Activated CD8-positive, alpha-beta T cell treated with anti-CD3 and anti-CD28 coated beads, Interleukin-2, amount 10 ng/mL, durations not matched to agents 7 days and 5 days (primary cell): ENCODE measurements at regions not wholly inside any gene's neighbourhood (a gene's known extent, or its start where the extent isn't known, plus 50 kb on each side); places are given as distances from the start of the nearest gene placed in this dataset.

Experiments used
- ATAC-seq: fragments of 150-1000 bp; cut with Tn5 transposase; one replicate; pipeline ENCODE4 v1.10.0; 2021; ENCODE audit warnings: moderate library complexity
- CTCF ChIA-PET: fragments of 350-600 bp; sonication (Branson Sonifier 250); formaldehyde crosslinking; loops from one replicate; lab custom pipeline; 2021; ENCODE audit warnings: antibody characterized with exemption; lab: Charles Lee
- POLR2A ChIA-PET: fragments of 350-600 bp; sonication (Branson Sonifier 250); formaldehyde crosslinking; loops from one replicate; lab custom pipeline; 2021; ENCODE audit warnings: antibody characterized with exemption; lab: Charles Lee
- DNase-seq: peaks from one replicate; pipeline ENCODE4 v3.0.0-alpha.2; 2020
- H3K27ac Mint-ChIP-seq: one replicate; pipeline ENCODE4 v1.8.0; 2021; ENCODE audit warnings: mild to moderate bottlenecking, mixed read lengths
- H3K27me3 Mint-ChIP-seq: one replicate; pipeline ENCODE4 v1.8.0; 2021; ENCODE audit warnings: low read depth, mixed read lengths
- H3K36me3 Mint-ChIP-seq: one replicate; pipeline ENCODE4 v1.8.0; 2021; ENCODE audit warnings: low read depth, mixed read lengths
- H3K4me1 Mint-ChIP-seq: one replicate; pipeline ENCODE4 v1.8.0; 2021; ENCODE audit warnings: low read depth, mixed read lengths
- H3K4me3 Mint-ChIP-seq: one replicate; pipeline ENCODE4 v1.8.0; 2021; ENCODE audit warnings: mild to moderate bottlenecking, mixed read lengths
- H3K9me3 Mint-ChIP-seq: one replicate; pipeline ENCODE4 v1.8.0; 2022; ENCODE audit warnings: mixed read lengths; ENCODE audit not compliant: insufficient read depth

DNA sequence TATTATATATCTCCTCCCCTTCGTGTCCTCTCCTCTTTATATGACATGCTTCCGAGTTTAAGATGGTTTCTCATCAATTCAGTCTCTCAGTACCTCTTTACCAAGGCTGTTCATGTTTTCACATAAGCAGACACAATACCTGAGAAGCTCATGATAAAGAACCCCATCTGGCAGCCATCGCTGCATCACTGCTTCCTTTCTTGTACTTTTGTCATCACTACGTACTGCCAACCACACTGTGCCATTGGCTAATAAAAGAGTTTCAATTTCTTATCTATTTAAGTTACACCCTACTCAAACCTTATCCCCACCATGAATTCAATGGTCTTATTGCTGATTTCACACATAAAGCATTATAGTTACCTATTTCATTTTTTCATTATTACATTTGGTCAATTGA, 484.7 kb upstream of the CNTN4 start:
- H3K4me1 Mint-ChIP-seq = no peaks in the 10 kb centered on the region
- ATAC-seq (no peak), DNase-seq (no peak)

DNA sequence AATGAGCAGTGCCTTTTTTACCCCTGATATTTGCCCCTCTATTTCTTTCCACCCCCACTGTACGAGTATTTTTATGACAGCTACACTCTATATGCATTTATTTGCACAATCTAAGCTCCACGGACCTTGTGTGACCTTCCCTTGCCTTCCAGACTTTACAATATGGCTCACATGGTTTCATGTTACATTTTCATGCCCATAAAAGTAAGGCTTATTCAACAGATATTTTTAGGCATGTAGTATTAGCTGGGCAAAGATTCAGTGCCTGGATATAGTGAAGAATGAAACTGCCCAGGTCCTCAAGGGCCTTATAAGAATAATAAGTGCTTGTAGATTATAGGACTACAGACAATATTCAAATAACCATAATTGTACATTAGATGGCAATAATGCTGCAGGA, 481.9 kb upstream of the CNTN4 start:
- no peak overlapping the region for H3K4me3 Mint-ChIP-seq
- POLR2A ChIA-PET = no interaction called here

More for the DNA sequence above, 484.7 kb upstream of the CNTN4 start:
- H3K27ac Mint-ChIP-seq = no peak overlapping the region
- POLR2A ChIA-PET = interaction anchor here (0.6 kb wide), 1 partner anchor 8 kb away, joined by 3 read pairs; no protein-coding TSS in a partner anchor
- H3K36me3 Mint-ChIP-seq = no peaks in the 10 kb centered on the region
- H3K4me3 Mint-ChIP-seq = no peak overlapping the region
- H3K9me3 Mint-ChIP-seq = peaks cover 5% of the 10 kb centered on the region
- CTCF ChIA-PET = no interaction called here
- H3K27me3 Mint-ChIP-seq = no peaks in the 10 kb centered on the region

DNA sequence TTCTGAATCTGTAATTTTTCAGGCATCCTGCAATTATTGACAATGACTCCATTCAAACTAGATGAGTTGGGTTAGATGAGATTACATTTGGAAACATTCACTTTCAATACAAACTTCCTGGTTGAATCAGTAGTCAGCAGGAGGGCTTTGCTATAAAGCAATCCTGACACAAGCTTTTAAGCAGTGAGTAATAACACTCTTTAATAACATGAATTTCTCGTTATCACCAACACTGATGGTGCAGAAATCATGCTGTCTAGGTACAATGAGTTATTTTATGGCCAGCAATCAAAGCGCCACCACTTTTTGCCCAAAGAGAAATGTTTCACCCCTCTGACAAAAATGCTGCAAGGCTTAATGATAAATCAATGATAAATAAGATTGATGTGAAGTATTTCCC, 474.8 kb upstream of the CNTN4 start:
- H3K9me3 Mint-ChIP-seq = no peaks in the 10 kb centered on the region
- no peaks in the 10 kb centered on the region for H3K27me3 Mint-ChIP-seq
- no peak for ATAC-seq
- DNase-seq = no peak
- H3K27ac Mint-ChIP-seq = no peak overlapping the region
- CTCF ChIA-PET = no interaction called here
- no peak overlapping the region for H3K4me3 Mint-ChIP-seq
- no peaks in the 10 kb centered on the region for H3K36me3 Mint-ChIP-seq
- no peaks in the 10 kb centered on the region for H3K4me1 Mint-ChIP-seq
- POLR2A ChIA-PET = no interaction called here

More for the DNA sequence above, 481.9 kb upstream of the CNTN4 start:
- DNase-seq = no peak
- Mint-ChIP-seq H3K4me1 (no peaks in the 10 kb centered on the region), H3K36me3 (no peaks in the 10 kb centered on the region), H3K27me3 (no peaks in the 10 kb centered on the region), H3K9me3 (peaks cover 5% of the 10 kb centered on the region), H3K27ac (no peak overlapping the region)
- no peak for ATAC-seq
- CTCF ChIA-PET = no interaction called here

- H3K9me3 Mint-ChIP-seq = peaks cover 13% of the 10 kb centered on the region
- H3K4me1 Mint-ChIP-seq = no peaks in the 10 kb centered on the region
- no peaks in the 10 kb centered on the region for H3K36me3 Mint-ChIP-seq
- no peak overlapping the region for H3K27ac Mint-ChIP-seq
- no peak for ATAC-seq
- ChIA-PET POLR2A (no interaction called here), CTCF (no interaction called here)
- no peak overlapping the region for H3K4me3 Mint-ChIP-seq
- H3K27me3 Mint-ChIP-seq = no peaks in the 10 kb centered on the region
- no peak for DNase-seq
Measured at GRCh38 chr3:1632128-1632527, 466.5 kb upstream of the CNTN4 start.

- POLR2A ChIA-PET = no interaction called here
- Mint-ChIP-seq H3K27me3 (no peaks in the 10 kb centered on the region), H3K9me3 (peaks cover 12% of the 10 kb centered on the region), H3K36me3 (no peaks in the 10 kb centered on the region), H3K27ac (no peak overlapping the region), H3K4me3 (no peak overlapping the region), H3K4me1 (no peaks in the 10 kb centered on the region)
- CTCF ChIA-PET = no interaction called here
- ATAC-seq = no peak
- DNase-seq = no peak
Measured at GRCh38 chr3:1661839-1662238, 436.8 kb upstream of the CNTN4 start.

- Mint-ChIP-seq H3K27ac (no peak overlapping the region), H3K9me3 (peaks cover 14% of the 10 kb centered on the region), H3K36me3 (no peaks in the 10 kb centered on the region), H3K4me1 (no peaks in the 10 kb centered on the region), H3K27me3 (no peaks in the 10 kb centered on the region), H3K4me3 (no peak overlapping the region)
- no peak for ATAC-seq
- CTCF ChIA-PET = no interaction called here
- POLR2A ChIA-PET = no interaction called here
- no peak for DNase-seq
Measured at GRCh38 chr3:1664266-1664665, 434.4 kb upstream of the CNTN4 start.

GRCh38 chr3:1666865-1667264, 431.8 kb upstream of the CNTN4 start:
- Mint-ChIP-seq H3K27ac (no peak overlapping the region), H3K27me3 (no peaks in the 10 kb centered on the region), H3K9me3 (peaks cover 20% of the 10 kb centered on the region), H3K4me1 (no peaks in the 10 kb centered on the region), H3K36me3 (no peaks in the 10 kb centered on the region), H3K4me3 (no peak overlapping the region)
- ChIA-PET CTCF (no interaction called here), POLR2A (no interaction called here)
- no peak for ATAC-seq
- no peak for DNase-seq

- H3K9me3 Mint-ChIP-seq = peaks cover 18% of the 10 kb centered on the region
- POLR2A ChIA-PET = no interaction called here
- H3K27ac Mint-ChIP-seq = no peak overlapping the region
- CTCF ChIA-PET = no interaction called here
- no peak overlapping the region for H3K4me3 Mint-ChIP-seq
- DNase-seq (no peak), ATAC-seq (no peak)
- H3K4me1 Mint-ChIP-seq = no peaks in the 10 kb centered on the region
- H3K27me3 Mint-ChIP-seq = no peaks in the 10 kb centered on the region
- H3K36me3 Mint-ChIP-seq = no peaks in the 10 kb centered on the region
Measured at GRCh38 chr3:1677576-1678156, 421.0 kb upstream of the CNTN4 start.

DNA sequence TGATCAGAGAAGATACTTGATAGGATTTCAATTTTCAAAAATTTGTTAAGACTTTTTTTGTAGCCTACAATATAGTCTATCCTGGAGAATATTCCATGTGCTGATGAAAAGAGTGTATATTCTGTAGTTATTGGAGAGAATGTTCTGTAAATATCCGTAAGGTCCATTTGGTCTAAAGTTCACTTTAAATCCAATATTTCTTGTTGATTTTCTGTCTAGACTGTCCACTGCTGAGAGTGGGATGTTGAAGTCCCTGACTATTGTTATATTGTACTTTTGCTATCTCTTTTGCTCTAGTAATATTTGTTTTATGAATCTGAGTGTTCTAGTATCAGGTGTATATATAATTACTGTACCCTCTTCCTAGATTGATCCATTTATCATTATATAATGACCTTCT, 406.2 kb upstream of the CNTN4 start:
- no peaks in the 10 kb centered on the region for H3K4me1 Mint-ChIP-seq
- ATAC-seq (no peak), DNase-seq (no peak)
- H3K36me3 Mint-ChIP-seq = no peaks in the 10 kb centered on the region
- no peak overlapping the region for H3K27ac Mint-ChIP-seq
- ChIA-PET POLR2A (no interaction called here), CTCF (no interaction called here)
- H3K9me3 Mint-ChIP-seq = peaks cover 10% of the 10 kb centered on the region
- H3K27me3 Mint-ChIP-seq = no peaks in the 10 kb centered on the region
- H3K4me3 Mint-ChIP-seq = no peak overlapping the region

DNA sequence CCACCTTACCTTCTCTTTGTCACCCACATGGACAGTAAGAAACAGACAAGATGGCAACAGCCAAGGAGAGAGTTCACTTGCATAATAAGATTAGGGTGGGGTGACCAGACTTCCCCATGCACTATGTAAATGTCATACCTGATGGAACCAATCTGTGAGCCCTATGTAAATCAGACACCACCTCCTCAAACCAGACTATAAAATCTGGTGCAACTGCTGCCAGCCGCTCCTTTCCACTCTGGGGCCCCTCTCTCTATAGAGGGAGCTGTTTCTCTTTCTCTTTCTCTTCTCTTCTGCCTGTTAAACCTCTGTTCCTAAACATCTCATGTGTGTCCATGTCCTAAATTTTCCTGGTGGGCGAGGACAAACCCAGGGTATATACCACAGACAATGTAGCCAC, 405.5 kb upstream of the CNTN4 start:
- Mint-ChIP-seq H3K27me3 (no peaks in the 10 kb centered on the region), H3K9me3 (peaks cover 10% of the 10 kb centered on the region), H3K27ac (no peak overlapping the region), H3K4me3 (no peak overlapping the region), H3K36me3 (no peaks in the 10 kb centered on the region), H3K4me1 (no peaks in the 10 kb centered on the region)
- POLR2A ChIA-PET = no interaction called here
- ATAC-seq (no peak), DNase-seq (no peak)
- CTCF ChIA-PET = no interaction called here

DNA sequence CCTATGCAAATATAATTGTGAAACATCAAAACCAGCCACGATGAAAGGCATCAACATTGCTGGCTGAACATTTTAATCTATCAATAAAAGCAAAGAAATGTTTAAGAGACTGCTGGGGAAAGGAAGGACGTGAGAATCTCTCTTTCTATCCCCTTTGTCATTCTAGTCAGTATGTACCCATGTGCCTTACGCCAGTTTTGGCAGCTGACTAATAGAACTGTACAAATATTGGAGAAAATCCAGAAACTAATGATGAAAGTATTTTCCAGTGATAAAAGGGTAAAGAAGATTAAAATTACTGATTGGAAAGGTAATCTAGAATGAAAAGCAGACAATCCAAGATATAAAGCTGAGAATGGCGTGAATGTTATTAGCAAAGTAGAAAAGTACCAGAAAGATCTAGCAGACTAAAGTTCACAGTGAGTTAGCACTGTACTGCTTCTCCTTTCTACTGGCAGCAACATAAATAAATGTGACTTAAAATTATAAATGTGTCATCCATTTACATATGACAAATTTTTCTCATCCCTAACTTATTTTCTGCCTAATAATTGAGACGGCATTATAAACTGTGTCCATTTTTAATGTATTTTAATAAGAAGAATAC, 401.9 kb upstream of the CNTN4 start:
- no peak for DNase-seq
- Mint-ChIP-seq H3K4me1 (no peaks in the 10 kb centered on the region), H3K4me3 (no peak overlapping the region), H3K27me3 (no peaks in the 10 kb centered on the region), H3K27ac (no peak overlapping the region), H3K36me3 (no peaks in the 10 kb centered on the region), H3K9me3 (peaks cover 10% of the 10 kb centered on the region)
- ChIA-PET POLR2A (no interaction called here), CTCF (no interaction called here)
- no peak for ATAC-seq

DNA sequence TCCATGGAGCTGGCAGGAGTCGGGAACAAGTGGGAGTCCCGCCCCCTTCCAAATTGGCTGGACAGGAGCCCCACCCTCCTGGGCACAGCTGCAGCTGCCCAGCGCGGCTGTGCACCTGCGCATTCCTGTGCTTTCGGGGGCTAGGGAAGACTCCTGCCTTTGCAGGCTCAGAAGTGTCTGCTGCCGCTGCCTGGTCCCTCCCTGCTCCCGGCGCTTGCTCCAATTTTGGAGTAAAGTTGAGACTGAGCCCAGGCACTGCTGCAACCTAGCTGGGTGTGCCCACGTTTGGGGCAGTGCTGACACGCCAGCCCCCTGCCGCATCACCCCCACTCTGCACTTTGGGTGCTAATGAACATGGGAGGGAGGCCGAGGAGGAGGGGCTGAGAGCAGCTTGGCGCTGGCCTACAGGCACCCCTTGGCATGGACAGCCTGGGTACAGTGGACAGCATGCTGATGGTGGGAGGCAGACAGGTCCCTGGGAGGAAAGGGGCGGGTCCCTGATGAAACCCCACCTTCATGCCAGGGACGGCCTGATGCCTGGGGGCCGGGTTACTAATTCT, 399.2 kb upstream of the CNTN4 start:
- CTCF ChIA-PET = no interaction called here
- ATAC-seq = no peak
- no peaks in the 10 kb centered on the region for H3K36me3 Mint-ChIP-seq

More for the DNA sequence above, 399.2 kb upstream of the CNTN4 start:
- no peak for DNase-seq
- Mint-ChIP-seq H3K4me3 (no peak overlapping the region), H3K4me1 (no peaks in the 10 kb centered on the region), H3K27me3 (no peaks in the 10 kb centered on the region), H3K9me3 (peaks cover 18% of the 10 kb centered on the region), H3K27ac (no peak overlapping the region)
- POLR2A ChIA-PET = no interaction called here
